ENCODE measurements at regions not wholly inside any gene's neighbourhood (a gene's known extent, or its start where the extent isn't known, plus 50 kb on each side); places are given as distances from the start of the nearest gene placed in this dataset.

DNA sequence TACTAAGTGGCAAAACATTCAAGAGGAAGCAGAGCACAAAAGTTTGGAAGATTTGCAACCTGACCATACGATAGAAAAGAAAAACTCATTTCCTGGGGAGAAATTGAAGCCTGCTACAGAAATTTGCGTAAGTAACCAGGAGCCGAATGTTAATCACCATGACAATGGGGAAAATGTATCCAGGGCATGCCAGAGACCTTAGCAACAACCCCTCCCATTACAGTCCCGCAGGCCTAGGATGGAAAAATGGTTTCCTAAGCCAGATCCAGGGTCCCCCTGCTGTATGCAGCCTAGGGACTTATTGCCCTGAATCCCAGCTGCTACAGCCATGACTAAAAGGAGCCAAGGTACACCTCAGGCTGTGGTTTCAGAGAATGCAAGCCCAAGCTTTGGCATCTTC lies 472.2 kb upstream of the KLHL4 start:
- Histone ChIP-seq H3K27ac (no peak overlapping the region), H3K9me3 (no peaks in the 10 kb centered on the region), H3K4me3 (no peak overlapping the region), H3K27me3 (no peaks in the 10 kb centered on the region), H3K36me3 (no peaks in the 10 kb centered on the region), H3K4me1 (no peaks in the 10 kb centered on the region)
- 72 to 89% methylated on average over 4 of the region's 4 CpGs for WGBS, 2 donors
- TF ChIP-seq, protein P1, sequence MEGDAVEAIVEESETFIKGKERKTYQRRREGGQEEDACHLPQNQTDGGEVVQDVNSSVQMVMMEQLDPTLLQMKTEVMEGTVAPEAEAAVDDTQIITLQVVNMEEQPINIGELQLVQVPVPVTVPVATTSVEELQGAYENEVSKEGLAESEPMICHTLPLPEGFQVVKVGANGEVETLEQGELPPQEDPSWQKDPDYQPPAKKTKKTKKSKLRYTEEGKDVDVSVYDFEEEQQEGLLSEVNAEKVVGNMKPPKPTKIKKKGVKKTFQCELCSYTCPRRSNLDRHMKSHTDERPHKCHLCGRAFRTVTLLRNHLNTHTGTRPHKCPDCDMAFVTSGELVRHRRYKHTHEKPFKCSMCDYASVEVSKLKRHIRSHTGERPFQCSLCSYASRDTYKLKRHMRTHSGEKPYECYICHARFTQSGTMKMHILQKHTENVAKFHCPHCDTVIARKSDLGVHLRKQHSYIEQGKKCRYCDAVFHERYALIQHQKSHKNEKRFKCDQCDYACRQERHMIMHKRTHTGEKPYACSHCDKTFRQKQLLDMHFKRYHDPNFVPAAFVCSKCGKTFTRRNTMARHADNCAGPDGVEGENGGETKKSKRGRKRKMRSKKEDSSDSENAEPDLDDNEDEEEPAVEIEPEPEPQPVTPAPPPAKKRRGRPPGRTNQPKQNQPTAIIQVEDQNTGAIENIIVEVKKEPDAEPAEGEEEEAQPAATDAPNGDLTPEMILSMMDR (IDR thresholded peaks at IDR 0.05): no peak
- TF ChIP-seq POLR2A (IDR thresholded peaks at IDR 0.05): no peak
- TF ChIP-seq EP300 (IDR thresholded peaks at IDR 0.05): no peak
- no peak for DNase-seq (ENCODE audit: low spot score in 2 of 2)

- H3K4me1 ChIP-seq: no peaks in the 10 kb centered on the region
- DNase-seq (ENCODE audit: low spot score in 2 of 2): no peak
- peaks cover 0 to 12% of the 10 kb centered on the region in 2 donors for H3K27me3 ChIP-seq
- TF ChIP-seq EP300 (IDR thresholded peaks at IDR 0.05) (no peak), POLR2A (IDR thresholded peaks at IDR 0.05) (no peak)
- TF ChIP-seq, protein P1 (IDR thresholded peaks at IDR 0.05): no peak
- no peak overlapping the region for H3K4me3 ChIP-seq
- H3K9me3 ChIP-seq: no peaks in the 10 kb centered on the region
- H3K36me3 ChIP-seq: no peaks in the 10 kb centered on the region
- WGBS, 2 donors: 82 to 93% methylated on average over 3 of the region's 3 CpGs
- H3K27ac ChIP-seq: no peak overlapping the region
Measured at GRCh38 chrX:87049567-87049966, 468.0 kb upstream of the KLHL4 start.

DNA sequence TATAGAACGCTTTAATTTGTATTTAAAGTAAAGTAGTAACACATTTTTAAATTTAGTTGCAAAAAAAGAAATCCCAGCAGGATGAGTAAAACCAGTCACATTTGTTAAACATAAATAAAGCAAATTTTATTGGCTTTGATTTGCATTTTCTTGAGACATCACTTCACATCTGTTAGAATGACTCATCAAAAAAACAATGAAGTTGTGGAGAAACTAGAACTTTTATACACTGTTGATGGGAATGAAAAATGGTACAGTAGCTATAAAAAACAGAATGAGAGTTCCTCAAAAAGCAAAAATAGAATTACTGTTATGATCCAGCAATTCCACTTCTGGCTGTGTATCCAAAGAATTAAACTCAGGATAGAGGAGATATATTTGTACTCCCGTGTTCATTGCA lies 454.0 kb upstream of the KLHL4 start:
- Histone ChIP-seq H3K27me3 (no peaks in the 10 kb centered on the region), H3K27ac (no peak overlapping the region), H3K36me3 (no peaks in the 10 kb centered on the region), H3K4me1 (no peaks in the 10 kb centered on the region), H3K9me3 (no peaks in the 10 kb centered on the region), H3K4me3 (no peak overlapping the region)
- TF ChIP-seq POLR2A (IDR thresholded peaks at IDR 0.05) (no peak), EP300 (IDR thresholded peaks at IDR 0.05) (no peak)
- TF ChIP-seq, protein P1 (IDR thresholded peaks at IDR 0.05): no peak
- WGBS, 2 donors: 63 to 78% methylated on average over 2 of the region's 2 CpGs
- DNase-seq (ENCODE audit: low spot score in 2 of 2): no peak

DNA sequence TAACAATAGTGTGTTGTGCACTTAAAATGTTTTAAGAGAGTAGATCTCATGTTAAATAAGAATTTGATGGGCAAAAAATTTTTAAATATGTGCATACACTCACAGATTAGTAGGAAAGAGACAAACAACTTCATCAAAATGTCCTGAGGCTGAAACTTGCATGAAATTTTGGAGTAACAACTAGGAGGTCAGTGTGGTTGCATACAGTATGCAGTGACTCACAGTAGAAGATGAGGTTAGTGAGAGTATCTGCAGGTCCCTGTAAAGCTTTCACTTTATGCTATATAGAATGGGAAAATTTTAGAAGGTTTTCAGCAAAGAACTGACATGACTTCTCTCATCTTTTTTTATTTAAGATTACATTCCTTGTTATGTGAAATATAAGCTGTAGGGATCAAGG lies 453.1 kb upstream of the KLHL4 start:
- Histone ChIP-seq H3K4me3 (no peak overlapping the region), H3K27ac (no peak overlapping the region), H3K27me3 (no peaks in the 10 kb centered on the region), H3K36me3 (no peaks in the 10 kb centered on the region), H3K9me3 (no peaks in the 10 kb centered on the region), H3K4me1 (no peaks in the 10 kb centered on the region)
- no peak for TF ChIP-seq POLR2A (IDR thresholded peaks at IDR 0.05)
- TF ChIP-seq, protein P1 (IDR thresholded peaks at IDR 0.05): no peak
- no peak for TF ChIP-seq EP300 (IDR thresholded peaks at IDR 0.05)
- no peak for DNase-seq (ENCODE audit: low spot score in 2 of 2)

DNA sequence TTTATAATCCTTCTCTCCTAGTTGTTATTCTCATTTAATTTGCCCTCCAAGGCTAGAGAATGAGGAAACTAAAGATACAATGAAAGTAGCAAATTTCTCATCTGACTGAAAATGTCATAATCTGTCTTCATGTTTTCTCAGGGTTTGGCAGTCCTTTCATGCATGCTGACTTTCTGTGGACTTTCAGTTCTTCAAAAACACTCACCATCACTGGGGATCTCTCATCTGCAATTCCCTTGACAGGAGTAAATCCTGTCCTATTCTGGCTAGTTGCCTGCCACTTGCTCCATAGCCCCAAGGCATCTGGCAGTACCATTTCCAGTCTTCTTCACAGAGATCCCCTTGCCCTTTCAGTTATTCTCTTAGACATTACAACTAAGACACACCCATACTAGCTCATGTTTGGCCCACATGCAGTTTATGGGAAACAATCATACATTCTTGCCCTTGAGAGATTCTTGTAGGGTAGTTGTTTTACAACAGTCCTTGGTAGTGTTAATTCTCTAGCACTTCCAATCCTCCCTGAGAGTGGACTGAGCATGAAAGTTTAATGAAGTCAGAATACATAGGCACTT lies 449.7 kb upstream of the KLHL4 start:
- H3K27me3 ChIP-seq: no peaks in the 10 kb centered on the region
- no peaks in the 10 kb centered on the region for H3K9me3 ChIP-seq
- TF ChIP-seq EP300 (IDR thresholded peaks at IDR 0.05) (no peak), POLR2A (IDR thresholded peaks at IDR 0.05) (no peak)
- TF ChIP-seq, protein P1 (IDR thresholded peaks at IDR 0.05): no peak
- H3K4me1 ChIP-seq: no peaks in the 10 kb centered on the region
- H3K27ac ChIP-seq: no peak overlapping the region
- no peak overlapping the region for H3K4me3 ChIP-seq
- H3K36me3 ChIP-seq: no peaks in the 10 kb centered on the region
- DNase-seq (ENCODE audit: low spot score in 2 of 2): no peak
